Lung (tissue), 11 donors: ENCODE measurements at regions not wholly inside any gene's neighbourhood (a gene's known extent, or its start where the extent isn't known, plus 50 kb on each side); places are given as distances from the start of the nearest gene placed in this dataset.
A peak's percentile ranks its signal among the peaks of the same experiment; 100 is the strongest.

Experiments used
- ATAC-seq: fragments of 200-7000 bp; cut with Tn5 transposase; one replicate; pipeline ENCODE4 v1.9.1; 2020; ENCODE audit warnings: moderate number of reproducible peaks; ENCODE audit not compliant: insufficient read depth, low FRiP score
- DNase-seq, 3 donors: peaks; one replicate each; pipeline ENCODE4 v3.0.0-alpha.2; 2013 to 2017
- H3K27ac ChIP-seq, 2 donors: one replicate each; pipeline ENCODE4 v1.5.1; 2013; ENCODE audit warnings: mild to moderate bottlenecking in 2 of 2, moderate library complexity in 2 of 2, control low read depth in 1 of 2, inconsistent platforms in 1 of 2, low read depth in 1 of 2, low read length in 1 of 2
- H3K27me3 ChIP-seq, 3 donors: one replicate each; pipeline ENCODE4 v1.5.1; 2013; ENCODE audit warnings: low read length in 2 of 3; ENCODE audit not compliant: control insufficient read depth in 3 of 3, insufficient read depth in 3 of 3
- H3K36me3 ChIP-seq, 4 donors: one replicate each; pipeline ENCODE4 v1.5.1; 2013; ENCODE audit warnings: low read length in 4 of 4, mild to moderate bottlenecking in 1 of 4, moderate library complexity in 1 of 4; ENCODE audit not compliant: control insufficient read depth in 4 of 4, insufficient read depth in 4 of 4
- H3K4me1 ChIP-seq, 5 donors: one replicate each; pipeline ENCODE4 v1.5.1; 2013; ENCODE audit warnings: low read length in 5 of 5, mild to moderate bottlenecking in 2 of 5, moderate library complexity in 1 of 5; ENCODE audit not compliant: control insufficient read depth in 5 of 5, insufficient read depth in 5 of 5
- H3K4me3 ChIP-seq: one replicate; pipeline ENCODE4 v1.5.1; 2013; ENCODE audit warnings: mild to moderate bottlenecking, control low read depth, moderate library complexity
- H3K9ac ChIP-seq, 2 donors: one replicate each; pipeline ENCODE4 v1.5.1; 2013; ENCODE audit warnings: low read length in 2 of 2, control low read depth in 1 of 2; ENCODE audit not compliant: insufficient read depth in 1 of 2
- H3K9me3 ChIP-seq, 4 donors: one replicate each; pipeline ENCODE4 v1.5.1; 2013; ENCODE audit warnings: low read length in 3 of 4, mild to moderate bottlenecking in 1 of 4, moderate library complexity in 1 of 4; ENCODE audit not compliant: control insufficient read depth in 4 of 4, insufficient read depth in 3 of 4
- WGBS, 2 donors: extraction: QIAGEN DNeasy Blood & Tissue Kit; methylation state at CpG; one replicate each; pipeline ENCODE4 v1.1.7; 2013; 5-methylcytosine and 5-hydroxymethylcytosine counted together
- TF ChIP-seq, protein P1 (sequence below): IDR thresholded peaks from 2 replicates; pipeline ENCODE4 v1.5.1; 2012; ENCODE audit warnings: mild to moderate bottlenecking; ENCODE audit errors: control extremely low read depth, extremely low read depth
- donor health status: control.
- donor health status: control.
- donor health status: Bipolar disorder and iron deficiency.
- donor health status: healthy.
- donor health status: DM: yes; HTN: yes; CAD: no.

- Histone ChIP-seq H3K9me3 (no peaks in the 10 kb centered on the region), H3K4me3 (no peak overlapping the region), H3K9ac (no peak overlapping the region), H3K27me3 (no peaks in the 10 kb centered on the region), H3K36me3 (no peaks in the 10 kb centered on the region), H3K27ac (no peak overlapping the region), H3K4me1 (peaks cover 0 to 9% (median 2%) of the 10 kb centered on the region in 5 donors)
- WGBS, 2 donors: 0 to 100% methylated on average over 1 of the region's 1 CpG
- TF ChIP-seq, protein P1, sequence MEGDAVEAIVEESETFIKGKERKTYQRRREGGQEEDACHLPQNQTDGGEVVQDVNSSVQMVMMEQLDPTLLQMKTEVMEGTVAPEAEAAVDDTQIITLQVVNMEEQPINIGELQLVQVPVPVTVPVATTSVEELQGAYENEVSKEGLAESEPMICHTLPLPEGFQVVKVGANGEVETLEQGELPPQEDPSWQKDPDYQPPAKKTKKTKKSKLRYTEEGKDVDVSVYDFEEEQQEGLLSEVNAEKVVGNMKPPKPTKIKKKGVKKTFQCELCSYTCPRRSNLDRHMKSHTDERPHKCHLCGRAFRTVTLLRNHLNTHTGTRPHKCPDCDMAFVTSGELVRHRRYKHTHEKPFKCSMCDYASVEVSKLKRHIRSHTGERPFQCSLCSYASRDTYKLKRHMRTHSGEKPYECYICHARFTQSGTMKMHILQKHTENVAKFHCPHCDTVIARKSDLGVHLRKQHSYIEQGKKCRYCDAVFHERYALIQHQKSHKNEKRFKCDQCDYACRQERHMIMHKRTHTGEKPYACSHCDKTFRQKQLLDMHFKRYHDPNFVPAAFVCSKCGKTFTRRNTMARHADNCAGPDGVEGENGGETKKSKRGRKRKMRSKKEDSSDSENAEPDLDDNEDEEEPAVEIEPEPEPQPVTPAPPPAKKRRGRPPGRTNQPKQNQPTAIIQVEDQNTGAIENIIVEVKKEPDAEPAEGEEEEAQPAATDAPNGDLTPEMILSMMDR: no peak
- ATAC-seq (no peak), DNase-seq (no peak)
These were observed 164.9 kb downstream of the SPRY1 start for GRCh38 chr4:123561525-123561924.

DNA sequence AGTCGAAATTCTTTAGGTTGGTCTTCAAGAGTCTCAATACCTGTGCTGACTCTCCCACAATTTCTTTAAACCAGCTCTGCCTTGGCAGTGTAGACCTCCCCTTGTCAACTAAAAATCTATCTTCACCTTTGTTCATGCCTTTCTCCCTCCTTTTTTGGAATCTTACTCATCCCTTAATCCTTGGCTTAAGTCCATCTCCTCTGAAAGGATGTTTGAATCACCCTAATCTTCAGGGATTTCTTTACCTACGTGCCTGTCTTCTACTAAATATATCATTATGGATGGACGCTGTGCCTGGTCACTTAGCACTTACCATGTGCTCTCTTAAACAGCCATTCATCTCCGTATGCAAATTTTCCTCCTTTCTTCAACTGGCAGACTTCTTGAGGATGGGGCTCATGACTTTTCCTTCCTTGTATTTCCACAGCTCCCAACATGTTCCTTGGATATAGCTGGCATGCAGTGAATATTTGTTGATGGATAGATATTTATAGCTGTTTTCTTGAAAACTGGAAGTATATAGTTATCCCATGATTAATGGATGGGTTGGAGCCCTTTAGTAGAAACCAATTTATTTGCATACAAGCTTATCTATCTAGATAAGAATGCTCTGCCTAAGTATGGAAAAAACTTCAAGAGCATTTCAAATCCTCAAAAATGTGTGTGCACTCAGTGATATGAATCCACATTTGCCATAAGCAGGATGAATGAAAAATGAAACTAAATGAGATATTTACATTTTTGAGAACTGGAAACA, 166.6 kb downstream of the SPRY1 start:
- no peaks in the 10 kb centered on the region for H3K36me3 ChIP-seq
- ATAC-seq: no peak
- no peak for DNase-seq
- no peaks in the 10 kb centered on the region for H3K27me3 ChIP-seq
- H3K4me3 ChIP-seq: no peak overlapping the region
- no peak overlapping the region for H3K27ac ChIP-seq
- no peaks in the 10 kb centered on the region for H3K9me3 ChIP-seq
- TF ChIP-seq, protein P1: no peak
- WGBS, 2 donors: 89 to 92% methylated on average over 4 of the region's 4 CpGs
- no peak overlapping the region for H3K9ac ChIP-seq
- H3K4me1 ChIP-seq: peaks cover 0 to 7% (median 0%) of the 10 kb centered on the region in 5 donors

DNA sequence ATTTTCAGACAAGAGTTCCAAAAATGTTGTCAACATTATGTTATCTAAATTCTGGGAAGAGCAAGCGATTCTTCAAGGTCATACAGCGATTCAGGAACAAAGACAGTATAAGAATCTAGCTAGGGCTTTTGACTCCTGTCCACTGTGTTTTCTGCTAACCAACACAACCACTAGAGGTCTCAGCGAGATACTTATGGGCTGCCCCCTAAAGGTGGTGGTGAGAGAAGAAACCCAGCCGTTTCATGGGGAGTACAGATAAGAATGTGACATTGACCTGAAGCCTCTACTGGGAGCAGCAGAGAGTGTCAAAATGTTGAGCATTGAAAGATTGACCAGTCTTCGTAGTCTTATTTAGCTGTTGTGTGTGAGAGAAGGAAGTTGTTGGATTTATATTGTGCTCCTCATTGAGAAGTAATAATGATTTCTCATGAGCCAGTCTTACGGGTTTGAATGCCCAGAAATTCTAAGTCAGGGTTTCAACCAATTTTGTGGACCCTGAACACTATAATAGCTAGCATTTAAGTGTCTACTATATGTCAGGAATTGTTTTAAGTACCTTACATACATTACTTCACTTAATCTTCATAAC, 168.3 kb downstream of the SPRY1 start:
- DNase-seq (peak; percentile 49 to 68 (median 66)), ATAC-seq (peak; percentile 89)
- H3K27ac ChIP-seq: no peak overlapping the region
- no peaks in the 10 kb centered on the region for H3K27me3 ChIP-seq
- no peaks in the 10 kb centered on the region for H3K36me3 ChIP-seq
- TF ChIP-seq, protein P1: peak; percentile 85
- WGBS, 2 donors: 26 to 32% methylated on average over 6 of the region's 6 CpGs
- H3K9ac ChIP-seq: no peak overlapping the region
- no peaks in the 10 kb centered on the region for H3K9me3 ChIP-seq
- no peak overlapping the region for H3K4me3 ChIP-seq
- peaks cover 0 to 6% (median 0%) of the 10 kb centered on the region in 5 donors for H3K4me1 ChIP-seq
